RWPE1 (cell line): ENCODE measurements at regions not wholly inside any gene's neighbourhood (a gene's known extent, or its start where the extent isn't known, plus 50 kb on each side); places are given as distances from the start of the nearest gene placed in this dataset.

Experiments
- CTCF ChIA-PET: fragments of 350-600 bp; sonication (Branson Sonifier 250); formaldehyde crosslinking; extraction: SDS; loops from one replicate; lab custom pipeline; 2021; lab: Yijun Ruan, JAX
- POLR2A ChIA-PET: fragments of 400-600 bp; formaldehyde crosslinking; extraction: SDS; loops from one replicate; lab custom pipeline; 2020; ENCODE audit warnings: antibody characterized with exemption; ENCODE audit not compliant: low non-redundant PET; lab: Yijun Ruan, JAX
- DNase-seq: peaks from one replicate; pipeline ENCODE4 v3.0.0; 2012; ENCODE audit warnings: low spot score
- H3K27ac ChIP-seq: fragments of 450-650 bp; 2 replicates; pipeline ENCODE4 v1.5.1; 2017
- TF ChIP-seq, protein P1 (sequence below): fragments of 450-650 bp; conservative IDR thresholded peaks from 2 replicates; pipeline ENCODE4 v1.5.1; 2017; ENCODE audit warnings: low read depth, mild to moderate bottlenecking

DNA sequence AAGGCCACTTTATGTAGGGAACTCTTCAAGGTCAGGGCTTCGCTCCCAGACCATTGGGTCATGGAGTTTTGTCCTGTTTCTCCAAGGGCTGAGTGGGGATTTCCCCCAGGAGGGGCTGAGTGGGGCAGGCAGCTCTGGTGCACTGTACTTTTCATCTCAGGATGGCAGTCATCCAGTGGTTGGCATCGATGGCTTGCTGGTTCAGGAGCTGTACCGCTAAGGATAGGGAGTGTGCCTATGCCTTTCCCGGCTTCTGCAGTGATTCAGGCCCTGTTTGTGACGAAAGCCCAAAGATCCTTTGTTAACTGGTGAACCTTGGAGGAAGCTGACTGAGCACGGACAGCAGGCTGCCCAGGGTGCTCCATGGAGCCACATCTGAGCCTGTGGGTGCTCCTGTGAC is 100.1 kb upstream of the GADD45A start:
- ChIA-PET POLR2A (no interaction called here), CTCF (interaction anchor here (1.0 kb wide), 1 partner anchor 9 kb away, joined by 4 read pairs; no protein-coding TSS in a partner anchor)
- TF ChIP-seq, protein P1, sequence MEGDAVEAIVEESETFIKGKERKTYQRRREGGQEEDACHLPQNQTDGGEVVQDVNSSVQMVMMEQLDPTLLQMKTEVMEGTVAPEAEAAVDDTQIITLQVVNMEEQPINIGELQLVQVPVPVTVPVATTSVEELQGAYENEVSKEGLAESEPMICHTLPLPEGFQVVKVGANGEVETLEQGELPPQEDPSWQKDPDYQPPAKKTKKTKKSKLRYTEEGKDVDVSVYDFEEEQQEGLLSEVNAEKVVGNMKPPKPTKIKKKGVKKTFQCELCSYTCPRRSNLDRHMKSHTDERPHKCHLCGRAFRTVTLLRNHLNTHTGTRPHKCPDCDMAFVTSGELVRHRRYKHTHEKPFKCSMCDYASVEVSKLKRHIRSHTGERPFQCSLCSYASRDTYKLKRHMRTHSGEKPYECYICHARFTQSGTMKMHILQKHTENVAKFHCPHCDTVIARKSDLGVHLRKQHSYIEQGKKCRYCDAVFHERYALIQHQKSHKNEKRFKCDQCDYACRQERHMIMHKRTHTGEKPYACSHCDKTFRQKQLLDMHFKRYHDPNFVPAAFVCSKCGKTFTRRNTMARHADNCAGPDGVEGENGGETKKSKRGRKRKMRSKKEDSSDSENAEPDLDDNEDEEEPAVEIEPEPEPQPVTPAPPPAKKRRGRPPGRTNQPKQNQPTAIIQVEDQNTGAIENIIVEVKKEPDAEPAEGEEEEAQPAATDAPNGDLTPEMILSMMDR = no peak
- DNase-seq = no peak
- no peak overlapping the region for H3K27ac ChIP-seq

DNA sequence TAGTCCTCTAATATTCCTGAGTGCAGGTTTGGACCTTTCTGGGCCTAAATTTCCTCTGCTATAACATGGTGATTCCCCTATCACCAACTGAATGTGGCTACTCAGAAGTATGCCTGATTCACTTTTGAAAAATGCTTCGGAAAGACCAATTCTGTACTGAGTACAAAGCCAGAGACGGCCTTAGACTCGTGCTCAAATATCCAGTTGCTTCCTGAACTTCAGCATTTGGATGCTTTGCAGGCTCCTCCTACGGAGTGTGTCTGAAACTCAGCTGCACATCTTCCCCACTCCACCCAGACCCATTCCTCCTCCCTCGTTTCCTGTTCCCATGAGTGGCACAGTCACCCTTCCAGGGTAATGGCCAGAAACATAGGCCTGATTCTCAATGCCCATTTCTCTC is 98.4 kb upstream of the GADD45A start:
- CTCF ChIA-PET = no interaction called here
- H3K27ac ChIP-seq = no peak overlapping the region
- no peak for DNase-seq
- TF ChIP-seq, protein P1 = no peak
- POLR2A ChIA-PET = no interaction called here

DNA sequence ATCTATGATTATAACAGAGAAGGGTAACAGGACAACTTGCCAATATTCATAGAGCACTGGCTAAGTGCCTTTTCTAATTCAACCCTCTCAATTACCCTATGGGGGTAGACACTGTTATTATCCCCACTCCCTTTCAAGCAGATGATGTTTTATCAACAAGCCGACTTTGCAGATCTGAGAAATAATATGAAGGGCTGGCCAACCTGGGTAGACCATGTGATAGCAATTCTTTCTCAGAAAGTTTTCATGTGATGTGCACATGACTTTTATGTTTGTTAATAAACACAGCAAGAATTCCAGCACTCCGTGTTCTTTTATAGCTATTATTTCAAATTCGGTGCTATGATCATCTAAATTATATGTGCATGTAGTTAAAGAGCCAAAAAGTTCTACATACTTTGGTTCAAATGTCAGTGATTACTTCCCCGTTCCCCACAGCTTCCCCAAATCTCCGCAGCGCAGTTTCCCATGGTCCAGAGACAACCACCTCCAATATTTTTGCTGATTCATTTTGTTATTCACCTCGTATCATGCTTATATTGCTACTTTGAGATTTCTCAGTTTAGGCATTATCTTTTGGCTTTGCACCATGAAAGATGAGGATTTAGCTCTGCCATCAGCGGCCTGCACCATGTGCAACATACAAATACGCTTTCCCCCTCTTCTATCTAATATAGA is 96.7 kb upstream of the GADD45A start:
- no peak overlapping the region for H3K27ac ChIP-seq
- DNase-seq = no peak
- ChIA-PET CTCF (no interaction called here), POLR2A (no interaction called here)
- TF ChIP-seq, protein P1 = no peak

DNA sequence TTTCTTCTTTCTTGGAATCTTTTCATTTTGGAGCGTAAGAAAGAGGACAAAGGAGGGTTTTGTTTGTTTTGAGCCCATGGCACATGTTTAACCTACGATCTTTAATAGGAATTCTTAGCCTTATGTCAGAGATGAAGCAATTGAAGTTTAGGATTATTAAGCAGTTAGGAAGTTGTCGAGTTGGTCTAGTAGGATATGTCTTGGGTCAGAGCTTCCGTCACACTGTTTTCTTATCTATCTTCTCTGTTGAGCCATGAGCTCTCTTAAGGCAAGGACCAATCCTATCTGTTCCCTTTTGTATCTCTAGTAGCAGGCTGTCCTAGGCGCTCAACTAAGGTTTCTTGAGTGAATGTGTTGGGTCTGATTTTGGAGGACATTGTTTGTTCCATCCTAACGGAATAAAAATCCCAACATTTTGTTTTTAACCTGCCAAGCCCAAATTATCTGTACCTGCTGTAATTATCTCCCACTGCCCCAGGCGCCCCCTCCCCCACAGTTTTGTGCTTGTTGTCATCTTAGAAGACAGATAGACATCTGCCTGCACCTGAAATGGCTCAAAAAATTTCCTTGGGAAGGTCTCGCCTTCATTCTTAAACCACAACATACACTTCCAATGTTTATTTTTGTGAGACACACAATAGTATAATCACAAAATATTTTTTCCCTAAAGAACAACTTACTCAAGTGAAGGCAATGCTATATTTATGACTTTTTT is 95.3 kb upstream of the GADD45A start:
- DNase-seq = no peak
- ChIA-PET CTCF (no interaction called here), POLR2A (no interaction called here)
- TF ChIP-seq, protein P1 = no peak
- H3K27ac ChIP-seq = no peak overlapping the region

DNA sequence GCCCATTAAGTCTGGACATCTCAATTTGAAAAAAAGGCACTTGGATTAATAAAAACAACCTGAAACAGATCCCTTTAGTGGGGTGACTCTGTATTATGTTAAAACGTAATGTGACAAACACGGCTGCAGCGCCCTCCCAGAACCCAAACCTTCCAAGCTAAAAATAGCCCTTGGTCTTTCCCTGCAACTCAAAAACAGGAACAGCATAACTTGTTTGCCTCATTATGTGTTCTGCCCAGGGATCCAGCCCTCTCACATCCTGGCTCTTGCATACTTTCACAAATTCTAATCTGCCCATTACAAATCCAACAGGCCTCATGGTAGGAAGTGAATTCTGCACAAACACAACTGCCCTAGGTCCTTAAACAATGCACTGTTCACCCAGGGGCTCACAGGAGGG is 94.7 kb upstream of the GADD45A start:
- POLR2A ChIA-PET = no interaction called here
- no peak for DNase-seq
- CTCF ChIA-PET = no interaction called here
- TF ChIP-seq, protein P1 = no peak
- H3K27ac ChIP-seq = no peak overlapping the region

DNA sequence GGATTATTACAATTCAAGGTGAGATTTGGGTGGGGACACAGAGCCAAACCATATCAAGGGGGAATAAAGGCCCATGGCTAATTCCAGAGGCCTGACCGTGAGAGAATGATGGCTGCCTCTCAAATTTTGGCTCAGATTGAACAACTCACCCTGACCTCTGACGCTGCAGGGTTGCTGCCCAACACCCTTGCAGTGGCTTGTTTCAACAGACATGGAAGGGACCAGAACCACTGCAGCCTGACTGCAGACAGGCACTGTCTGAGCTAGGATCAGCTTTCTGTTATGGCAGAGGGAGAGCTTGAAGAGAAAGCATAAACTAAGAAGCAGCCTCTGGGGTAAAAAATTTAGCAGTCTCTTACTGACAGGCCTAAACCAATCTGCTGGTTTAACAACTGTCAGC is 90.2 kb upstream of the GADD45A start:
- ChIA-PET POLR2A (no interaction called here), CTCF (interaction anchor here (2.0 kb wide), 1 partner anchor 33 kb away, joined by 6 read pairs; no protein-coding TSS in a partner anchor)
- TF ChIP-seq, protein P1 = no peak
- H3K27ac ChIP-seq = no peak overlapping the region
- no peak for DNase-seq
